BE2C (cell line): ENCODE measurements at regions not wholly inside any gene's neighbourhood (a gene's known extent, or its start where the extent isn't known, plus 50 kb on each side); places are given as distances from the start of the nearest gene placed in this dataset.

Experiments used
- DNase-seq: peaks from one replicate; pipeline ENCODE4 v3.0.0-alpha.2; 2020
- H3K27me3 ChIP-seq: fragments of 250-450 bp; sonication (Bioruptor Pico); 2 replicates; pipeline ENCODE4 v1.5.1; 2020; ENCODE audit warnings: mild to moderate bottlenecking
- H3K36me3 ChIP-seq: fragments of 250-450 bp; sonication (Bioruptor Pico); 2 replicates; pipeline ENCODE4 v1.5.1; 2020; ENCODE audit warnings: mild to moderate bottlenecking
- H3K4me1 ChIP-seq: fragments of 250-450 bp; sonication (Bioruptor Pico); 2 replicates; pipeline ENCODE4 v1.5.1; 2020
- H3K4me3 ChIP-seq: 2 replicates; pipeline ENCODE4 v1.5.1; 2011; ENCODE audit warnings: low read depth, low read length
- H3K9me3 ChIP-seq: fragments of 250-450 bp; sonication (Bioruptor Pico); 2 replicates; pipeline ENCODE4 v1.5.1; 2020
- TF ChIP-seq, protein P1 (sequence below): IDR thresholded peaks from 2 replicates; pipeline ENCODE4 v1.5.1; 2012; ENCODE audit warnings: mild to moderate bottlenecking, low read depth, low read length

DNA sequence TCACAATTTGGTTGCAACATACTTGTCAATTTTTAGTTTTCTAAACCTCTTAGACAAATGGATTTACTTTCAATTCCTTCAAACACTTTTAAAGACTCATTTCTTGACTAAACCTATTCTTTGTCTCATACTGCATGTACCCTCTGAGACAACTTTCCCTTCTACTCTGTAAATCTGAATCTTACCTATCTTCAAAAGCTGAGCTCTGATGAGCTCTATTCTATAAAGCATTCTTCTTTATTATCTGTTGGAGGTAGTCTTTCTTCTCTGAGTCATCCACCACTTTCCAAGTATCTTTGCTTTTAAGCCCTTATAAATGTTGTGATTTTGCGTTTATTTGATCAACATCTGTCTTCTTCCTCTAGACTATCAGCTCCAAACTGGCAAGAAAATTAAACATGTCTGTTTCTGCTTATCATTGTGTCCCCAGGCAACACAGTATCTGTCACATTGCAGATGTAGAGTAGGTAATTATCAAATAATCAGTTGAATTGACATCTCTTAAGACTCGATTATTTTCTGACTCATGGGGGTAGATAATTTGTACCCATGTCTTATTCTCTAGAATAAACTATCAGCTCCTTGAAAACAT is 265.6 kb upstream of the FAR2 start:
- H3K4me1 ChIP-seq, result peaks cover 8% of the 10 kb centered on the region
- H3K27me3 ChIP-seq, result no peaks in the 10 kb centered on the region
- DNase-seq, result peak; percentile 25
- H3K9me3 ChIP-seq, result no peaks in the 10 kb centered on the region
- H3K4me3 ChIP-seq, result no peak overlapping the region
- H3K36me3 ChIP-seq, result no peaks in the 10 kb centered on the region
- TF ChIP-seq, protein P1, sequence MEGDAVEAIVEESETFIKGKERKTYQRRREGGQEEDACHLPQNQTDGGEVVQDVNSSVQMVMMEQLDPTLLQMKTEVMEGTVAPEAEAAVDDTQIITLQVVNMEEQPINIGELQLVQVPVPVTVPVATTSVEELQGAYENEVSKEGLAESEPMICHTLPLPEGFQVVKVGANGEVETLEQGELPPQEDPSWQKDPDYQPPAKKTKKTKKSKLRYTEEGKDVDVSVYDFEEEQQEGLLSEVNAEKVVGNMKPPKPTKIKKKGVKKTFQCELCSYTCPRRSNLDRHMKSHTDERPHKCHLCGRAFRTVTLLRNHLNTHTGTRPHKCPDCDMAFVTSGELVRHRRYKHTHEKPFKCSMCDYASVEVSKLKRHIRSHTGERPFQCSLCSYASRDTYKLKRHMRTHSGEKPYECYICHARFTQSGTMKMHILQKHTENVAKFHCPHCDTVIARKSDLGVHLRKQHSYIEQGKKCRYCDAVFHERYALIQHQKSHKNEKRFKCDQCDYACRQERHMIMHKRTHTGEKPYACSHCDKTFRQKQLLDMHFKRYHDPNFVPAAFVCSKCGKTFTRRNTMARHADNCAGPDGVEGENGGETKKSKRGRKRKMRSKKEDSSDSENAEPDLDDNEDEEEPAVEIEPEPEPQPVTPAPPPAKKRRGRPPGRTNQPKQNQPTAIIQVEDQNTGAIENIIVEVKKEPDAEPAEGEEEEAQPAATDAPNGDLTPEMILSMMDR, result no peak

DNA sequence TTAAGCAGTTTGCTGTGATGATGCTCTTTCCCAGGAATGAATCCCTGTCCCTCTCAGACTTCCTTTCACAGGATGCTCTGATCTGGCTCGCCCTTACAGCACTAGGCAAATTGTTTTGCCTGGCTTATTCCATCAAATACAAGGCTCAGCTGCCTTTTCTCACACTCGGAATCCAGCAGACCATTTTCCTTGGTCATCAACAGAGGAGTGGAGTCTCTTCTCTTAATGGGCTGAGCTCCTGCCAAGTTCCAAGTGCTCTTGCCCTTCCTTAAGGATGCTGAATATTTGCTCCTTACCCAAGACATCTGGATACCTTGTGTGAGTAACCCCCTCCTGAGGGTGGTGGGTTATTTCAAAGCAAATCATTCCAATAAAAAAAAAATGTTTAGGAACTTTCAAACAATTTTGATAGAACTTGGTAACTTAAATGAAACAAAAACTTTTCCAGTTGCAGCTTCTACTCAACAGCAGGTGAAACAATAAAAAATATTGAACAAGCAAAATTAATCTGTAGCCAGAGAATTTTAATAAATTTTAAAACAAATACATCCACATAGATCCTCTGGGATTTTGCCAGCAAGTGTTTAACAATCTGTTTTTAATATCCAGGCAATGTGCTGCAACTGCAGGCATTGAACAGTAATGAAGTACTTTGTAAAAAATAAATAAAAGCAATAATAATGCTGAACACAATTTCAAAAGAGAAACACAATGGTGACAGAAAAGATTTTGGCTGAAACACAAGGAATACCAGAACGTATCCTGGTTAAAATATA is 264.0 kb upstream of the FAR2 start:
- Histone ChIP-seq H3K4me3 (no peak overlapping the region), H3K9me3 (no peaks in the 10 kb centered on the region), H3K27me3 (no peaks in the 10 kb centered on the region), H3K4me1 (peaks cover 8% of the 10 kb centered on the region), H3K36me3 (no peaks in the 10 kb centered on the region)
- TF ChIP-seq, protein P1, result no peak
- DNase-seq, result no peak

DNA sequence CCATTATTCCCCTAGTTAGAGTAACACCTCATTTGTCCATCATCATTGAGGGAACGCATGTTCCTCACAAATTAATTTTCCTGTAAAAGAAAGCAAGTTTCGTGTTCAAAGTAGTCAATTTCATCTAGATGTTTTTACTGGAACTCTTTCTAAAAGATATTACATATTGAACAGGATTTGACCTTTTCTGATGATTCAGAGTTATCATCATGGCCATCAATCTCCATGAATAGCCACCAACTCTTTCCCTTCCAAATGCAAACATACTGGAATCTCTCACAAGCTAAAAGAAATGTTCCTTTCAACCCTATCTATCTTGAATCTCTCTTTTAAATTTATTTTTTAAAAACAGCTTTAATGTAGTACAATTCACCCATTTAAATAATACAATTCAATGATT is 263.1 kb upstream of the FAR2 start:
- no peak for DNase-seq
- TF ChIP-seq, protein P1, result no peak
- H3K4me1 ChIP-seq, result peaks cover 8% of the 10 kb centered on the region
- no peaks in the 10 kb centered on the region for H3K9me3 ChIP-seq
- H3K27me3 ChIP-seq, result no peaks in the 10 kb centered on the region
- H3K36me3 ChIP-seq, result no peaks in the 10 kb centered on the region
- H3K4me3 ChIP-seq, result no peak overlapping the region

DNA sequence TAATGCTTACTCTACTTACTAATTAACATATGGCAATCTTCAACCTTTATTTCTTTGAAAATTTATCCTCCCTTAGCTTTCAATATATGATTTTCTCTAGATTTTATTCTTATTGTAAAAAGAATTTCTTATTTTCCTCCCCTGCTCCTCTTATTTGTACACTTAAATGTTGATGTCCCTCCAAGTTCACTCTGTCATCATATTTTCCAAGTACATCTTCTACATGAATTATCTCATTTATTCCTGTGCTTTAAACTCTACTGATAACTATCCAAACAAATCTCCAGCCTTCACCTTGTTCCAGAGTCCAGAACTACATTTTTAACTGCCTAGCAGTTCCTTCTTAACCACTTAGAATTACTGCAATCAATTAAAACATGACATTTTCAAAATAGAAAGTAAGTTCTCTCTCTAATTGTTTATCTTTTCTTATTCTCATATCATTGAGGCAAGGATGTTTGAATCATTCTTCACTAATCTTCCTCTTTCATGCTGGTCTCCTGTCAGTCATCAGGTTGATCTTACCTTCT is 261.6 kb upstream of the FAR2 start:
- TF ChIP-seq, protein P1, result no peak
- H3K4me1 ChIP-seq, result peaks cover 8% of the 10 kb centered on the region

DNA sequence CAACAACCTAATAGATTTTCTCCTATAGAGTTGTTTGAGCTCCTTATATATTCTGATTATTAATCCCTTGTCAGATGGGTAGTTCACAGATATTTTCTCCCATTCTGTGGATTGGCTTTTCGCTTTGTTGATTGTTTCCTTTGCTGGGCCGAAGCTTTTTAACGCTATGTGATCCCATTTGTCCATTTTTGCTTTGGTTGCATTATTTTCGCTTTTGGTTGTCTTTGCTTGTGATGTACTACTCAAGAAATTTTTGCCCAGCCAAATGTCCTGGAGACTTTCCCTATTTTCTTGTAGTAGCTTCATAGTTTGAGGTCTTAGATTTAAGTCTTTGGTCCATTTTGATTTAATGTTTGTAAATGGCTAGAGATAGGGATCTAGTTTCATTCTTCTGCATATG is 258.4 kb upstream of the FAR2 start:
- H3K27me3 ChIP-seq, result no peaks in the 10 kb centered on the region
- H3K36me3 ChIP-seq, result no peaks in the 10 kb centered on the region
- no peaks in the 10 kb centered on the region for H3K9me3 ChIP-seq
- DNase-seq, result no peak
- TF ChIP-seq, protein P1, result no peak
- no peaks in the 10 kb centered on the region for H3K4me1 ChIP-seq
- H3K4me3 ChIP-seq, result no peak overlapping the region

More for the DNA sequence above, 261.6 kb upstream of the FAR2 start:
- no peak for DNase-seq
- no peaks in the 10 kb centered on the region for H3K27me3 ChIP-seq
- no peaks in the 10 kb centered on the region for H3K36me3 ChIP-seq
- no peak overlapping the region for H3K4me3 ChIP-seq
- no peaks in the 10 kb centered on the region for H3K9me3 ChIP-seq

DNA sequence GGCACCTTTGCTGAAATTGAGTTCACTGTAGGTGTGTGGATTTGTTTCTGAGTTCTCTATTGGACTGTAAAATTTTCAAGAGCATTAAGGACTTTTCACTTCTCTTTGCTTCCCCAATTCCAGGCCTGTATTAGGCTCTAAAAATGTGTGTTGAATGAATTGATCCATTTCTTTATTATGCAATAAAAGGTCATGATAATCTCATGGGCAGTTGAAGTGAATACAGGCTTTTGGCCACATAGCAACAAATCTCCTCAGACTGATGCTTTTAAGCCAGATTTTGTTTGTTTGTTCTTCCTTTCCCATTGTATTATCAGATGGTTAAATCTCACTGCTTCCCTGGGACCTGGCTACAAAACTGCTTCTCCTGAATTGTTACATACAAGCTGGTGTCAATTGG is 258.0 kb upstream of the FAR2 start:
- Histone ChIP-seq H3K4me1 (no peaks in the 10 kb centered on the region), H3K4me3 (no peak overlapping the region), H3K9me3 (no peaks in the 10 kb centered on the region), H3K36me3 (no peaks in the 10 kb centered on the region), H3K27me3 (no peaks in the 10 kb centered on the region)
- TF ChIP-seq, protein P1, result no peak
- no peak for DNase-seq
